A549 (cell line): ENCODE measurements at regions not wholly inside any gene's neighbourhood (a gene's known extent, or its start where the extent isn't known, plus 50 kb on each side); places are given as distances from the start of the nearest gene placed in this dataset.

Experiments
- BHLHE40 ChIP-seq: IDR thresholded peaks from 2 replicates; pipeline ENCODE4 v1.6.1; 2012; ENCODE audit warnings: low read depth, low read length, inconsistent platforms
- CHD4 ChIP-seq: fragments of 200-600 bp; sonication (generic); IDR thresholded peaks from 2 replicates; pipeline ENCODE4 v1.6.1; 2016; ENCODE audit warnings: antibody characterized with exemption, mild to moderate bottlenecking, borderline replicate concordance
- CTCF ChIP-seq: fragments of >200 bp; sonication (Bioruptor Twin); formaldehyde crosslinking; IDR thresholded peaks from 3 replicates; pipeline ENCODE4 v1.5.1; 2016
- ESRRA ChIP-seq: fragments of 150-350 bp; IDR thresholded peaks from 2 replicates; pipeline ENCODE4 v1.6.1; 2014; ENCODE audit warnings: mild to moderate bottlenecking, low read length, borderline replicate concordance
- GATA3 ChIP-seq: IDR thresholded peaks from 2 replicates; pipeline ENCODE4 v1.6.1; 2012; ENCODE audit warnings: borderline replicate concordance
- MYC ChIP-seq: IDR thresholded peaks from 2 replicates; pipeline ENCODE4 v1.6.1; 2012; ENCODE audit warnings: mild to moderate bottlenecking, inconsistent platforms, low read length, improper control_type of control experiment, borderline replicate concordance
- RAD21 ChIP-seq, 2 experiments: fragments of >200 bp in 1 of 2; sonication (Bioruptor Twin) in 1 of 2; formaldehyde crosslinking in 1 of 2; IDR thresholded peaks in 1 of 2; conservative IDR thresholded peaks in 1 of 2; 2 replicates in 1 of 2; 3 replicates in 1 of 2; pipeline ENCODE4 v1.6.1; 2012 to 2018; ENCODE audit warnings: inconsistent platforms in 1 of 2
- REST ChIP-seq: fragments of 200-600 bp; sonication (generic); IDR thresholded peaks from 2 replicates; pipeline ENCODE4 v1.6.1; 2016; ENCODE audit warnings: antibody characterized with exemption, mild to moderate bottlenecking, moderate library complexity
- TF ChIP-seq, protein P1 (sequence below): fragments of >200 bp; sonication (Bioruptor Twin); formaldehyde crosslinking; IDR thresholded peaks from 3 replicates; pipeline ENCODE4 v1.6.1; 2016

GRCh38 chr2:125341353-125341752 lies 1314.6 kb upstream of the GYPC start:
- TF ChIP-seq, protein P1, sequence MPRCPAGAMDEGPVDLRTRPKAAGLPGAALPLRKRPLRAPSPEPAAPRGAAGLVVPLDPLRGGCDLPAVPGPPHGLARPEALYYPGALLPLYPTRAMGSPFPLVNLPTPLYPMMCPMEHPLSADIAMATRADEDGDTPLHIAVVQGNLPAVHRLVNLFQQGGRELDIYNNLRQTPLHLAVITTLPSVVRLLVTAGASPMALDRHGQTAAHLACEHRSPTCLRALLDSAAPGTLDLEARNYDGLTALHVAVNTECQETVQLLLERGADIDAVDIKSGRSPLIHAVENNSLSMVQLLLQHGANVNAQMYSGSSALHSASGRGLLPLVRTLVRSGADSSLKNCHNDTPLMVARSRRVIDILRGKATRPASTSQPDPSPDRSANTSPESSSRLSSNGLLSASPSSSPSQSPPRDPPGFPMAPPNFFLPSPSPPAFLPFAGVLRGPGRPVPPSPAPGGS: no peak
- TF ChIP-seq CTCF (no peak), MYC (no peak), ESRRA (no peak), CHD4 (no peak), RAD21 (conservative IDR thresholded peaks at IDR 0.05 in 1 of 2, IDR thresholded peaks at IDR 0.05 in 1 of 2) (no peak), GATA3 (no peak), BHLHE40 (no peak), REST (no peak)
